Stimulated activated CD4-positive, alpha-beta T cell treated with anti-CD3 and anti-CD28 coated beads, Interleukin-1b, Interleukin-23, amount 100 ng/mL, for 4 hours (primary cell): ENCODE measurements at regions not wholly inside any gene's neighbourhood (a gene's known extent, or its start where the extent isn't known, plus 50 kb on each side); places are given as distances from the start of the nearest gene placed in this dataset.
"Not testable (repeated sequence)": the region's sequence is repeated elsewhere in the genome, so short reads cannot be mapped to it uniquely, and the experiment has no call there.

Experiments
- DNase-seq, 2 donors: peaks; one replicate each; pipeline ENCODE4 v3.0.0-alpha.2; 2020; ENCODE audit warnings: low read depth in 2 of 2

- DNase-seq: no peak
These were observed 326.4 kb downstream of the DCHS2 start for GRCh38 chr4:154164931-154165839.

- DNase-seq: no peak
These were observed 330.9 kb downstream of the DCHS2 start for GRCh38 chr4:154160519-154161301.

- DNase-seq: no peak
These were observed 333.0 kb downstream of the DCHS2 start for GRCh38 chr4:154158361-154159155.

GRCh38 chr4:154152546-154152945, 339.1 kb downstream of the DCHS2 start:
- DNase-seq: no peak

GRCh38 chr4:154149236-154149635, 342.4 kb downstream of the DCHS2 start:
- DNase-seq: not testable (repeated sequence)

GRCh38 chr4:154143720-154144119, 347.9 kb downstream of the DCHS2 start:
- DNase-seq: no peak

GRCh38 chr4:154142664-154143063, 348.9 kb downstream of the DCHS2 start:
- no peak for DNase-seq

GRCh38 chr4:154140869-154141268, 350.7 kb downstream of the DCHS2 start:
- no peak for DNase-seq

GRCh38 chr4:154137320-154137905, 348.5 kb upstream of the SFRP2 start:
- DNase-seq: no peak

- DNase-seq: no peak
These were observed 346.7 kb upstream of the SFRP2 start for GRCh38 chr4:154135576-154135975.

- no peak for DNase-seq
These were observed 343.5 kb upstream of the SFRP2 start for GRCh38 chr4:154132406-154132805.

GRCh38 chr4:154126276-154126675, 337.4 kb upstream of the SFRP2 start:
- no peak for DNase-seq

- DNase-seq: no peak
These were observed 336.5 kb upstream of the SFRP2 start for GRCh38 chr4:154125340-154125739.

GRCh38 chr4:154124539-154125255, 335.8 kb upstream of the SFRP2 start:
- DNase-seq: no peak

GRCh38 chr4:154123897-154124296, 335.0 kb upstream of the SFRP2 start:
- no peak for DNase-seq

GRCh38 chr4:154120690-154121345, 331.9 kb upstream of the SFRP2 start:
- no peak for DNase-seq

- no peak for DNase-seq
These were observed 331.3 kb upstream of the SFRP2 start for GRCh38 chr4:154120006-154120676.

- no peak for DNase-seq
These were observed 330.4 kb upstream of the SFRP2 start for GRCh38 chr4:154119317-154119716.

- not testable (repeated sequence) for DNase-seq
These were observed 328.8 kb upstream of the SFRP2 start for GRCh38 chr4:154117726-154118125.

GRCh38 chr4:154107337-154107736, 318.5 kb upstream of the SFRP2 start:
- no peak for DNase-seq
